Osteocyte (in vitro differentiated cells): ENCODE measurements at regions not wholly inside any gene's neighbourhood (a gene's known extent, or its start where the extent isn't known, plus 50 kb on each side); places are given as distances from the start of the nearest gene placed in this dataset.
A peak's percentile ranks its signal among the peaks of the same experiment; 100 is the strongest.

Source experiments
- DNase-seq: peaks from one replicate; pipeline ENCODE4 v3.0.0; 2021; ENCODE audit warnings: mixed read lengths; ENCODE audit not compliant: unreplicated experiment; ENCODE audit errors: extremely low spot score
- H3K27ac Mint-ChIP-seq: one replicate; pipeline ENCODE4 v1.8.0; 2021; ENCODE audit warnings: mild to moderate bottlenecking, mixed read lengths; ENCODE audit not compliant: unreplicated experiment
- H3K27me3 Mint-ChIP-seq: one replicate; pipeline ENCODE4 v1.8.0; 2021; ENCODE audit warnings: mixed read lengths; ENCODE audit not compliant: unreplicated experiment
- H3K36me3 Mint-ChIP-seq: one replicate; pipeline ENCODE4 v1.8.0; 2021; ENCODE audit warnings: mixed read lengths; ENCODE audit not compliant: unreplicated experiment
- H3K4me1 Mint-ChIP-seq: one replicate; pipeline ENCODE4 v1.8.0; 2021; ENCODE audit warnings: mixed read lengths; ENCODE audit not compliant: unreplicated experiment
- H3K4me3 Mint-ChIP-seq: one replicate; pipeline ENCODE4 v1.8.0; 2021; ENCODE audit warnings: mild to moderate bottlenecking, moderate library complexity, mixed read lengths; ENCODE audit not compliant: unreplicated experiment
- H3K9me3 Mint-ChIP-seq: one replicate; pipeline ENCODE4 v1.8.0; 2021; ENCODE audit warnings: mixed read lengths; ENCODE audit not compliant: unreplicated experiment
- TF ChIP-seq, protein P1 (sequence below): fragments of 200-600 bp; sonication (generic); IDR thresholded peaks from 2 replicates; pipeline ENCODE4 v1.5.0; 2021; ENCODE audit warnings: antibody characterized with exemption, mild to moderate bottlenecking, moderate library complexity

DNA sequence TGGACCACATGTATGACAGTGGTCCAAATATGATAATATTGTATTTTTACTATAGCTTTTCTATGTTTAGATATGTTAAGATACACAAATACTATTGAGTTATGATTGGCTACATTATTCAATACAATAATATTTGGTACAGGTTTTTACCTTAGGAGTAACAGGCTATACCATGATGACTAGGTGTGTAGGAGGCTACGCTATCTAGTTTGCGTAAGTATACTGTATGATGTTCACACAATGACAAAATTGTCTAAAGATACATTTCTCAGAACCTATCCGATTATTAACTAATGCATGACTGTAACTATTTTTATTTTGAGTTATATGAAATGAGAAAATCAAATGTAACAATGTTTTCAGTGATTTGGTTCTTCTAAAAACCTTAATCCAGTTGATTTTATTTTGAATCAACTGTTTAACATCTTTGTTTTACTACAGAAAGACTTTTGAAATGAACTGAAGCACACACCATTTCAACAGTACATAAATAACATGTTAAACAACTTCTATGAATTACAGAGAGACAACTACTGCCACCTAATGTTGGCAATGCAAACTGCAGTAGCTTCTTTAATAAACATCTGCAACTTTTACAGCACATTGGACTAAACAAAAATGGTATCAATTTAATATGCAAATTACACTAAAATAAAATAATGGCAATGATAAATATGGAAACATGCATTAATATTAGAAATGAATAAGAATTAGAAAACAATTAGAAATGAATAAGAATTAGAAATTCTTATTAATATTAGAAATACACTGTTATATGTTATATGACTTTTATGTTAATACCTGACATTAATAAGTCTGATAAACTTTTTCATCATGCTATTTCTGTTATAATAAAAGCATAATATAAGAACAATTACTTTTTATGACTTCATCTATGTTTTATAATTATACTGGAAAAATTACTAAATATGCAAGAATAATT is 255.7 kb downstream of the MBNL1 start:
- no peak overlapping the region for H3K4me3 Mint-ChIP-seq
- no peak for DNase-seq
- H3K9me3 Mint-ChIP-seq, result no peaks in the 10 kb centered on the region
- H3K27ac Mint-ChIP-seq, result no peak overlapping the region
- TF ChIP-seq, protein P1, sequence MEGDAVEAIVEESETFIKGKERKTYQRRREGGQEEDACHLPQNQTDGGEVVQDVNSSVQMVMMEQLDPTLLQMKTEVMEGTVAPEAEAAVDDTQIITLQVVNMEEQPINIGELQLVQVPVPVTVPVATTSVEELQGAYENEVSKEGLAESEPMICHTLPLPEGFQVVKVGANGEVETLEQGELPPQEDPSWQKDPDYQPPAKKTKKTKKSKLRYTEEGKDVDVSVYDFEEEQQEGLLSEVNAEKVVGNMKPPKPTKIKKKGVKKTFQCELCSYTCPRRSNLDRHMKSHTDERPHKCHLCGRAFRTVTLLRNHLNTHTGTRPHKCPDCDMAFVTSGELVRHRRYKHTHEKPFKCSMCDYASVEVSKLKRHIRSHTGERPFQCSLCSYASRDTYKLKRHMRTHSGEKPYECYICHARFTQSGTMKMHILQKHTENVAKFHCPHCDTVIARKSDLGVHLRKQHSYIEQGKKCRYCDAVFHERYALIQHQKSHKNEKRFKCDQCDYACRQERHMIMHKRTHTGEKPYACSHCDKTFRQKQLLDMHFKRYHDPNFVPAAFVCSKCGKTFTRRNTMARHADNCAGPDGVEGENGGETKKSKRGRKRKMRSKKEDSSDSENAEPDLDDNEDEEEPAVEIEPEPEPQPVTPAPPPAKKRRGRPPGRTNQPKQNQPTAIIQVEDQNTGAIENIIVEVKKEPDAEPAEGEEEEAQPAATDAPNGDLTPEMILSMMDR, result peak; percentile 85
- H3K36me3 Mint-ChIP-seq, result no peaks in the 10 kb centered on the region
- H3K4me1 Mint-ChIP-seq, result no peaks in the 10 kb centered on the region
- no peaks in the 10 kb centered on the region for H3K27me3 Mint-ChIP-seq

DNA sequence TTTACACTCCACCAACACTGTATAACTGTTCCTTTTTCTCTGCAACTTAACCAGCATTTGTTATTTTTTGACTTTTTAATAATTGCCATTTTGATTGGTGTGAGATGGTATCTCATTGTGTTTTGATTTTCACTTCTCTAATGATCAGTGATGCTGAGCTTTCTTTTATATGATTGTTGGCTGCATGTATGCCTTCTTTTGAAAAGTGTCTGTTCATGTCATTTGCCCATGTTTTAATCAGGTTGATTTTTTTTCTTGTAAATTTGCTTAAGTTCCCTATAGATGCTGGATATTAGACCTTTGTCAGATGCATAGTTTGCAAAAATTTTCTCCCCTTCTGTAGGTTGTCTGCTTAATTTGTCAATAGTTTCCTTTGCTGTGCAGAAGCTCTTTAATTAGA is 263.0 kb downstream of the MBNL1 start:
- DNase-seq, result no peak
- H3K4me1 Mint-ChIP-seq, result no peaks in the 10 kb centered on the region
- TF ChIP-seq, protein P1, result no peak
- H3K36me3 Mint-ChIP-seq, result no peaks in the 10 kb centered on the region
- H3K27ac Mint-ChIP-seq, result no peak overlapping the region
- no peak overlapping the region for H3K4me3 Mint-ChIP-seq
- no peaks in the 10 kb centered on the region for H3K27me3 Mint-ChIP-seq
- H3K9me3 Mint-ChIP-seq, result peaks cover 29% of the 10 kb centered on the region

DNA sequence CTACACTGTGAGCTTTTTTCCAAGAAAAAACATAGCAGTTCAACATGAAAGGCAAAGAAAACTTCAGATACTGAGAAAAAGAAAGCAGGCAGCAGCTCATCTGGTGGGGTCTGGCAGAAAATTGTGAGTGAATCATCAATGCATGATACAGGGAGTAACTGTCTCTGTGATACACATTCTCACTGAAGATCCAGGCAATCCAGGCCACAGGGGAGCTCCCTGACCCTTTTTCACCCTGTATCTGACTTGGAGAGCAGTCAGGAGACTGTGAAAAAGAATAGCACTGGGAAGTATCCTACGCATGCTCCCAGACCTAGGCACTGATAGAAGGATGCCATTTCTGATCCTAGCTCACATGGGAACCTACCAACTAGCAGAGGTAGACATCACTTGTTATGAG is 269.8 kb downstream of the MBNL1 start:
- no peak overlapping the region for H3K27ac Mint-ChIP-seq
- no peak for DNase-seq
- TF ChIP-seq, protein P1, result no peak
- no peak overlapping the region for H3K4me3 Mint-ChIP-seq
- H3K4me1 Mint-ChIP-seq, result no peaks in the 10 kb centered on the region
- H3K27me3 Mint-ChIP-seq, result peaks cover 10% of the 10 kb centered on the region
- peaks cover 31% of the 10 kb centered on the region for H3K9me3 Mint-ChIP-seq
- no peaks in the 10 kb centered on the region for H3K36me3 Mint-ChIP-seq

DNA sequence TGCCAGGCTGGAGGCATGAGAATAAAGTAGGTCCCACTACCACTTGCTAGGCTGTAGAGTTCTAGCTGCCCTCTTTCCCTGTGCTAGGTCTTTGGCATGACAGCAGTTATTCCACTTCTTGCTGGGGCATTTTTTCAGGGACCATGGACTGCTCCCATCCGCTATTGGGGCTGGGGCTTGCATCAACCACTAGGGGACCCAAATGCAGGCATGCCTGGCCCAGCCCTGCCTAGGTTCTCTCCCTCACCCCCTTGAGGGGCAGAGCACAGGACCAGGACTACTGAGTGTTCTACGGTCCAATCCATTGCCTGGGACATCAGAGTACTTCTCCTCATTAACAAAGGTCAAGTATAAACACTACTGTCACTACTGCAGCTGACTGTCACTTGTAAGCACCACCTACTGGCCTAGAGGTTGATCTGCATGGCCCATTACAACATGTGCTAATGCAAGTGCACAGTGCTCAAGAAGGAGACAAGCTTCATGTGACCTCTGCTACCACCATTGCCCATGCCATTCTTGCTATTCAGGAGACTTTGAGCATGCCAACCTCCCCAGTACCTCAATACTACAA is 270.5 kb downstream of the MBNL1 start:
- H3K36me3 Mint-ChIP-seq, result peaks cover 5% of the 10 kb centered on the region
- TF ChIP-seq, protein P1, result no peak
- H3K27me3 Mint-ChIP-seq, result peaks cover 18% of the 10 kb centered on the region
- H3K4me3 Mint-ChIP-seq, result no peak overlapping the region
- no peaks in the 10 kb centered on the region for H3K4me1 Mint-ChIP-seq
- H3K27ac Mint-ChIP-seq, result no peak overlapping the region
- DNase-seq, result no peak
- H3K9me3 Mint-ChIP-seq, result peaks cover 39% of the 10 kb centered on the region

DNA sequence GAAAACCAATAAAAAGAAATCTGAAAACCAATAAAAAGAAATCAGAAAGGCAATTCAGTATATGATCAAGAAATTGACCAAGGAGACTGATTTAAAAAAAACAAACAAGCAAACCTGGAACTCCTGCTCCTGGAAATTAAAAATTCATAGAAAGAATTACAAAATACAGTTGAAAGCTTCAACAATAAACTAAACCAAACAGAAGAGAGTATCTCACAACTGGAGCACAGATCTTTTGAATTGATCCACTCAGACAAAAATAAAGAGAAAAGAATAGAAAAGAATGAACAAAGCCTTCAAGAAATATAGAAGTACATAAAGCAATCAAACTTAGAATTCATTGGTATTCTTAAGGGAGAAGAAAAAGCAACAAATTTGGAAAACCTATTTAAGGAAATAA is 271.4 kb downstream of the MBNL1 start:
- no peak for DNase-seq
- Mint-ChIP-seq H3K4me3 (no peak overlapping the region), H3K9me3 (peaks cover 41% of the 10 kb centered on the region), H3K27ac (no peak overlapping the region), H3K4me1 (no peaks in the 10 kb centered on the region), H3K27me3 (peaks cover 18% of the 10 kb centered on the region), H3K36me3 (peaks cover 5% of the 10 kb centered on the region)
- TF ChIP-seq, protein P1, result no peak
